ENCODE measurements at regions not wholly inside any gene's neighbourhood (a gene's known extent, or its start where the extent isn't known, plus 50 kb on each side); places are given as distances from the start of the nearest gene placed in this dataset.
"Not testable (repeated sequence)": the region's sequence is repeated elsewhere in the genome, so short reads cannot be mapped to it uniquely, and the experiment has no call there.

- Histone ChIP-seq H3K4me1 (ENCODE audit: control insufficient read depth, insufficient read depth, low read length) (no peaks in the 10 kb centered on the region), H3K36me3 (ENCODE audit: insufficient read depth, low read length) (no peaks in the 10 kb centered on the region), H3K9me3 (replicated peaks; ENCODE audit: low read length) (no peaks in the 10 kb centered on the region), H3K4me2 (ENCODE audit: low read length) (no peak overlapping the region), H3K4me3 (ENCODE audit: low read length) (no peak overlapping the region), H3K9ac (ENCODE audit: low read depth, low read length) (no peak overlapping the region), H3K27me3 (ENCODE audit: control insufficient read depth, insufficient read depth, low read length) (no peaks in the 10 kb centered on the region)
Measured at GRCh38 chr10:52368725-52369124, 54.6 kb downstream of the DKK1 start.

- H3K36me3 ChIP-seq (ENCODE audit: insufficient read depth, low read length); H3K4me1 ChIP-seq (ENCODE audit: control insufficient read depth, insufficient read depth, low read length); H3K27me3 ChIP-seq (ENCODE audit: control insufficient read depth, insufficient read depth, low read length); H3K9me3 ChIP-seq (replicated peaks; ENCODE audit: low read length); H3K4me3 ChIP-seq (ENCODE audit: low read length); H3K9ac ChIP-seq (ENCODE audit: low read depth, low read length); H3K4me2 ChIP-seq (ENCODE audit: low read length): not testable (repeated sequence)
Measured at GRCh38 chr10:52374207-52374606, 60.1 kb downstream of the DKK1 start.

GRCh38 chr10:52376694-52377354, 62.7 kb downstream of the DKK1 start:
- Histone ChIP-seq H3K9me3 (replicated peaks; ENCODE audit: low read length) (no peaks in the 10 kb centered on the region), H3K4me2 (ENCODE audit: low read length) (no peak overlapping the region), H3K27me3 (ENCODE audit: control insufficient read depth, insufficient read depth, low read length) (no peaks in the 10 kb centered on the region), H3K36me3 (ENCODE audit: insufficient read depth, low read length) (no peaks in the 10 kb centered on the region), H3K9ac (ENCODE audit: low read depth, low read length) (no peak overlapping the region), H3K4me1 (ENCODE audit: control insufficient read depth, insufficient read depth, low read length) (no peaks in the 10 kb centered on the region), H3K4me3 (ENCODE audit: low read length) (no peak overlapping the region)

GRCh38 chr10:52378124-52378523, 64.0 kb downstream of the DKK1 start:
- no peak overlapping the region for H3K9ac ChIP-seq (ENCODE audit: low read depth, low read length)
- no peaks in the 10 kb centered on the region for H3K4me1 ChIP-seq (ENCODE audit: control insufficient read depth, insufficient read depth, low read length)
- H3K4me3 ChIP-seq (ENCODE audit: low read length): no peak overlapping the region
- H3K9me3 ChIP-seq (replicated peaks; ENCODE audit: low read length): no peaks in the 10 kb centered on the region
- H3K27me3 ChIP-seq (ENCODE audit: control insufficient read depth, insufficient read depth, low read length): no peaks in the 10 kb centered on the region
- H3K36me3 ChIP-seq (ENCODE audit: insufficient read depth, low read length): no peaks in the 10 kb centered on the region
- no peak overlapping the region for H3K4me2 ChIP-seq (ENCODE audit: low read length)

- H3K36me3 ChIP-seq (ENCODE audit: insufficient read depth, low read length): no peaks in the 10 kb centered on the region
- H3K4me1 ChIP-seq (ENCODE audit: control insufficient read depth, insufficient read depth, low read length): no peaks in the 10 kb centered on the region
- H3K9ac ChIP-seq (ENCODE audit: low read depth, low read length): no peak overlapping the region
- H3K9me3 ChIP-seq (replicated peaks; ENCODE audit: low read length): no peaks in the 10 kb centered on the region
- H3K27me3 ChIP-seq (ENCODE audit: control insufficient read depth, insufficient read depth, low read length): no peaks in the 10 kb centered on the region
- no peak overlapping the region for H3K4me3 ChIP-seq (ENCODE audit: low read length)
- no peak overlapping the region for H3K4me2 ChIP-seq (ENCODE audit: low read length)
Measured at GRCh38 chr10:52379287-52379686, 65.2 kb downstream of the DKK1 start.

GRCh38 chr10:52383088-52383487, 69.0 kb downstream of the DKK1 start:
- Histone ChIP-seq H3K4me1 (ENCODE audit: control insufficient read depth, insufficient read depth, low read length) (peaks cover 3% of the 10 kb centered on the region), H3K4me2 (ENCODE audit: low read length) (no peak overlapping the region), H3K27me3 (ENCODE audit: control insufficient read depth, insufficient read depth, low read length) (no peaks in the 10 kb centered on the region), H3K4me3 (ENCODE audit: low read length) (no peak overlapping the region), H3K9me3 (replicated peaks; ENCODE audit: low read length) (no peaks in the 10 kb centered on the region), H3K36me3 (ENCODE audit: insufficient read depth, low read length) (no peaks in the 10 kb centered on the region), H3K9ac (ENCODE audit: low read depth, low read length) (no peak overlapping the region)

- no peaks in the 10 kb centered on the region for H3K36me3 ChIP-seq (ENCODE audit: insufficient read depth, low read length)
- no peaks in the 10 kb centered on the region for H3K9me3 ChIP-seq (replicated peaks; ENCODE audit: low read length)
- peaks cover 3% of the 10 kb centered on the region for H3K4me1 ChIP-seq (ENCODE audit: control insufficient read depth, insufficient read depth, low read length)
- H3K4me3 ChIP-seq (ENCODE audit: low read length): no peak overlapping the region
- no peak overlapping the region for H3K9ac ChIP-seq (ENCODE audit: low read depth, low read length)
- H3K27me3 ChIP-seq (ENCODE audit: control insufficient read depth, insufficient read depth, low read length): no peaks in the 10 kb centered on the region
- no peak overlapping the region for H3K4me2 ChIP-seq (ENCODE audit: low read length)
Measured at GRCh38 chr10:52387744-52388143, 73.7 kb downstream of the DKK1 start.

GRCh38 chr10:52390388-52390787, 76.3 kb downstream of the DKK1 start:
- Histone ChIP-seq H3K4me2 (ENCODE audit: low read length) (no peak overlapping the region), H3K27me3 (ENCODE audit: control insufficient read depth, insufficient read depth, low read length) (no peaks in the 10 kb centered on the region)

GRCh38 chr10:52391927-52392602, 78.0 kb downstream of the DKK1 start:
- Histone ChIP-seq H3K9ac (ENCODE audit: low read depth, low read length) (no peak overlapping the region), H3K4me1 (ENCODE audit: control insufficient read depth, insufficient read depth, low read length) (peaks cover 3% of the 10 kb centered on the region), H3K27me3 (ENCODE audit: control insufficient read depth, insufficient read depth, low read length) (no peaks in the 10 kb centered on the region), H3K4me3 (ENCODE audit: low read length) (no peak overlapping the region), H3K4me2 (ENCODE audit: low read length) (no peak overlapping the region), H3K9me3 (replicated peaks; ENCODE audit: low read length) (no peaks in the 10 kb centered on the region), H3K36me3 (ENCODE audit: insufficient read depth, low read length) (no peaks in the 10 kb centered on the region)

More at GRCh38 chr10:52390388-52390787, 76.3 kb downstream of the DKK1 start:
- peaks cover 3% of the 10 kb centered on the region for H3K4me1 ChIP-seq (ENCODE audit: control insufficient read depth, insufficient read depth, low read length)
- no peak overlapping the region for H3K9ac ChIP-seq (ENCODE audit: low read depth, low read length)
- H3K36me3 ChIP-seq (ENCODE audit: insufficient read depth, low read length): no peaks in the 10 kb centered on the region
- no peaks in the 10 kb centered on the region for H3K9me3 ChIP-seq (replicated peaks; ENCODE audit: low read length)
- H3K4me3 ChIP-seq (ENCODE audit: low read length): no peak overlapping the region

- Histone ChIP-seq H3K27me3 (ENCODE audit: control insufficient read depth, insufficient read depth, low read length) (no peaks in the 10 kb centered on the region), H3K4me2 (ENCODE audit: low read length) (no peak overlapping the region), H3K9me3 (replicated peaks; ENCODE audit: low read length) (no peaks in the 10 kb centered on the region), H3K4me3 (ENCODE audit: low read length) (no peak overlapping the region), H3K36me3 (ENCODE audit: insufficient read depth, low read length) (no peaks in the 10 kb centered on the region), H3K4me1 (ENCODE audit: control insufficient read depth, insufficient read depth, low read length) (no peaks in the 10 kb centered on the region), H3K9ac (ENCODE audit: low read depth, low read length) (no peak overlapping the region)
Measured at GRCh38 chr10:52394246-52394645, 80.2 kb downstream of the DKK1 start.

- Histone ChIP-seq H3K36me3 (ENCODE audit: insufficient read depth, low read length) (no peaks in the 10 kb centered on the region), H3K9me3 (replicated peaks; ENCODE audit: low read length) (no peaks in the 10 kb centered on the region), H3K9ac (ENCODE audit: low read depth, low read length) (no peak overlapping the region), H3K4me3 (ENCODE audit: low read length) (no peak overlapping the region), H3K4me1 (ENCODE audit: control insufficient read depth, insufficient read depth, low read length) (no peaks in the 10 kb centered on the region), H3K27me3 (ENCODE audit: control insufficient read depth, insufficient read depth, low read length) (no peaks in the 10 kb centered on the region), H3K4me2 (ENCODE audit: low read length) (no peak overlapping the region)
Measured at GRCh38 chr10:52400562-52400961, 86.5 kb downstream of the DKK1 start.

GRCh38 chr10:52403801-52404200, 89.7 kb downstream of the DKK1 start:
- not testable (repeated sequence) for H3K36me3 ChIP-seq (ENCODE audit: insufficient read depth, low read length); H3K4me3 ChIP-seq (ENCODE audit: low read length); H3K27me3 ChIP-seq (ENCODE audit: control insufficient read depth, insufficient read depth, low read length); H3K4me2 ChIP-seq (ENCODE audit: low read length); H3K4me1 ChIP-seq (ENCODE audit: control insufficient read depth, insufficient read depth, low read length); H3K9ac ChIP-seq (ENCODE audit: low read depth, low read length); H3K9me3 ChIP-seq (replicated peaks; ENCODE audit: low read length)
